HepG2 (cell line): ENCODE measurements at regions not wholly inside any gene's neighbourhood (a gene's known extent, or its start where the extent isn't known, plus 50 kb on each side); places are given as distances from the start of the nearest gene placed in this dataset.

ENCODE experiments used
- ATAC-seq: fragments of 200-7000 bp; cut with Tn5 transposase; 3 replicates; pipeline ENCODE4 v1.9.1; 2020; ENCODE audit warnings: mild to moderate bottlenecking, moderate library complexity
- BruUV-seq: library from RNA; stranded (reverse); fragments of 400-500 nt; replicated peaks from 2 replicates; lab custom pipeline; 2021; lab: Mats Ljungman, UMichigan
- CTCF ChIA-PET: fragments of 300-600 bp; formaldehyde crosslinking; extraction: SDS; loops from one replicate; lab custom pipeline; 2021; ENCODE audit warnings: low total read pairs, inconsistent platforms, low intra/inter-chr PET ratio; lab: Yijun Ruan, JAX
- POLR2A ChIA-PET: fragments of 350-600 bp; sonication (Branson Sonifier 250); formaldehyde crosslinking; loops from one replicate; lab custom pipeline; 2020; ENCODE audit warnings: antibody characterized with exemption, inconsistent platforms; lab: Yijun Ruan, JAX
- DNase-seq: peaks from one replicate; pipeline ENCODE4 v3.0.0-alpha.2; 2015; ENCODE audit warnings: low spot score
- FAIRE-seq: peaks from 3 replicates; lab custom pipeline; 2011; peaks lifted over from hg19 to GRCh38; lab: Jason Lieb, UNC
- H2AFZ ChIP-seq: one replicate; pipeline ENCODE4 v1.6.1; 2011; ENCODE audit warnings: low read length, inconsistent platforms
- H3K27ac ChIP-seq: fragments of 300-600 bp; 3 replicates; pipeline ENCODE4 v1.8.0; 2011; ENCODE audit warnings: mixed run types, mild to moderate bottlenecking, mixed read lengths, low read length, inconsistent platforms; ENCODE audit not compliant: insufficient read depth; ENCODE audit errors: extremely low read length
- H3K27me3 ChIP-seq, 2 experiments: fragments of 200-600 bp in 1 of 2; 2 replicates in 1 of 2; 3 replicates in 1 of 2; pipeline versions ENCODE4 v1.6.0 to v1.8.0; 2011; ENCODE audit warnings: low read length in 2 of 2, mild to moderate bottlenecking in 2 of 2, moderate library complexity in 2 of 2, inconsistent platforms in 1 of 2; ENCODE audit not compliant: insufficient read depth in 2 of 2, control insufficient read depth in 1 of 2
- H3K36me3 ChIP-seq, 2 experiments: fragments of 200-600 bp in 1 of 2; replicated peaks in 1 of 2; 2 replicates in 1 of 2; 3 replicates in 1 of 2; pipeline versions ENCODE4 v1.5.1 to v1.8.0; 2011; ENCODE audit warnings: low read length in 2 of 2, inconsistent platforms in 1 of 2; ENCODE audit not compliant: insufficient read depth in 2 of 2, control insufficient read depth in 1 of 2
- H3K4me1 ChIP-seq: 2 replicates; pipeline ENCODE4 v1.5.1; 2012; ENCODE audit warnings: low read length, inconsistent platforms; ENCODE audit not compliant: insufficient read depth
- H3K4me2 ChIP-seq: 2 replicates; pipeline ENCODE4 v1.6.0; 2011; ENCODE audit warnings: low read depth, low read length, inconsistent platforms
- H3K4me3 ChIP-seq, 3 experiments: fragments of 200-600 bp in 1 of 3; sonication (generic), shearing (Covaris generic) in 1 of 3; replicated peaks in 1 of 3; 2 replicates each; pipeline ENCODE4 v1.5.1; 2011 to 2016; ENCODE audit warnings: low read length in 3 of 3, inconsistent platforms in 2 of 3, low read depth in 2 of 3, mild to moderate bottlenecking in 2 of 3, control low read depth in 1 of 3, mixed read lengths in 1 of 3; ENCODE audit not compliant: insufficient read depth in 1 of 3
- H3K79me2 ChIP-seq: one replicate; pipeline ENCODE4 v1.6.1; 2011; ENCODE audit warnings: low read length, inconsistent platforms; ENCODE audit not compliant: insufficient read depth
- H3K9ac ChIP-seq: 2 replicates; pipeline ENCODE4 v1.6.0; 2011; ENCODE audit warnings: mild to moderate bottlenecking, low read depth, low read length, inconsistent platforms; ENCODE audit not compliant: insufficient read depth
- H3K9me3 ChIP-seq: 2 replicates; pipeline ENCODE4 v1.5.1; 2012; ENCODE audit warnings: mild to moderate bottlenecking, low read length
- H4K20me1 ChIP-seq: 2 replicates; pipeline ENCODE4 v1.6.0; 2011; ENCODE audit warnings: inconsistent platforms, mild to moderate bottlenecking, low read length, moderate library complexity; ENCODE audit not compliant: insufficient read depth
- HDAC6 ChIP-seq: fragments of 200-600 bp; sonication (generic); IDR thresholded peaks from 2 replicates; pipeline ENCODE4 v1.7.0; 2017; ENCODE audit warnings: mild to moderate bottlenecking, antibody characterized with exemption, low read length, low read depth
- HOXA5 ChIP-seq: sonication (generic); formaldehyde crosslinking; IDR thresholded peaks from 2 replicates; pipeline ENCODE4 v1.4.0; 2020; ENCODE audit warnings: missing genetic modification reagents
- KDM4B ChIP-seq: sonication (generic); formaldehyde crosslinking; IDR thresholded peaks from 2 replicates; pipeline ENCODE4 v1.4.0; 2020; ENCODE audit warnings: missing genetic modification reagents
- MATR3 ChIP-seq: sonication (generic); formaldehyde crosslinking; IDR thresholded peaks from 2 replicates; pipeline ENCODE4 v1.4.0; 2020; ENCODE audit warnings: missing genetic modification reagents
- MAZ ChIP-seq, 2 experiments: sonication (generic) in 1 of 2; formaldehyde crosslinking in 1 of 2; IDR thresholded peaks; 2 replicates each; pipeline versions ENCODE4 v1.5.0 to v1.6.1; 2012 to 2020; ENCODE audit warnings: low read depth in 2 of 2, mild to moderate bottlenecking in 2 of 2, borderline replicate concordance in 1 of 2, improper control_type of control experiment in 1 of 2, low read length in 1 of 2, missing genetic modification reagents in 1 of 2, moderate library complexity in 1 of 2
- MXI1 ChIP-seq: IDR thresholded peaks from 3 replicates; pipeline ENCODE4 v1.6.1; 2012; ENCODE audit warnings: low read depth, low read length, inconsistent platforms, borderline replicate concordance
- NFE2L1 ChIP-seq: sonication (generic); formaldehyde crosslinking; IDR thresholded peaks from 2 replicates; pipeline ENCODE4 v1.4.0; 2020; ENCODE audit warnings: missing genetic modification reagents, mild to moderate bottlenecking, borderline replicate concordance
- POLR2AphosphoS2 ChIP-seq: IDR thresholded peaks from 2 replicates; pipeline ENCODE4 v1.6.1; 2011; ENCODE audit warnings: low read depth, low read length, improper control_type of control experiment
- STAG1 ChIP-seq: sonication (generic); formaldehyde crosslinking; IDR thresholded peaks from 2 replicates; pipeline ENCODE4 v1.4.0; 2020; ENCODE audit warnings: missing genetic modification reagents
- ZFP82 ChIP-seq: sonication (generic); formaldehyde crosslinking; IDR thresholded peaks from 2 replicates; pipeline ENCODE4 v1.5.1; 2020; ENCODE audit warnings: mild to moderate bottlenecking, missing genetic modification reagents, borderline replicate concordance
- ZFX ChIP-seq: sonication (generic); formaldehyde crosslinking; IDR thresholded peaks from 2 replicates; pipeline ENCODE4 v1.4.0; 2020; ENCODE audit warnings: mild to moderate bottlenecking, low read depth, missing genetic modification reagents, moderate library complexity
- ZNF180 ChIP-seq: sonication (generic); formaldehyde crosslinking; IDR thresholded peaks from 2 replicates; pipeline ENCODE4 v1.4.0; 2020; ENCODE audit warnings: low read depth, missing genetic modification reagents, borderline replicate concordance
- ZNF263 ChIP-seq: sonication (generic); formaldehyde crosslinking; IDR thresholded peaks from 2 replicates; pipeline ENCODE4 v1.4.0; 2020; ENCODE audit warnings: missing genetic modification reagents
- ZNF776 ChIP-seq: sonication (generic); formaldehyde crosslinking; IDR thresholded peaks from 2 replicates; pipeline ENCODE4 v1.4.0; 2020; ENCODE audit warnings: mild to moderate bottlenecking, missing genetic modification reagents
- WGBS: methylation state at CpG from one replicate; pipeline ENCODE4 v1.1.6; 2017; ENCODE audit warnings: low lambda C conversion rate; 5-methylcytosine and 5-hydroxymethylcytosine counted together
- in situ Hi-C: cut with HindIII; loops from 2 replicates; pipeline ENCODE4 v1.10.0; 2017; ENCODE audit warnings: low pct_unique_long_range_greater_than_20kb; ENCODE audit not compliant: extremely low pct_ligation_motif_present
- intact Hi-C: fragments of 100-400 bp; cut with micrococcal nuclease; formaldehyde crosslinking; loops from one replicate; pipeline ENCODE4 v1.10.0; 2022; ENCODE audit not compliant: unreplicated experiment
- TF ChIP-seq, protein P1 (sequence below): sonication (generic); formaldehyde crosslinking; conservative IDR thresholded peaks from 2 replicates; pipeline ENCODE4 v1.4.0; 2020; ENCODE audit warnings: mild to moderate bottlenecking, missing genetic modification reagents, moderate library complexity
- TF ChIP-seq, protein P2 (sequence below): sonication (generic); formaldehyde crosslinking; IDR thresholded peaks from 2 replicates; pipeline ENCODE4 v1.8.1; 2023; ENCODE audit warnings: mild to moderate bottlenecking, missing genetic modification reagents
- TF ChIP-seq, protein P3 (sequence below): sonication (generic); formaldehyde crosslinking; conservative IDR thresholded peaks from 2 replicates; pipeline ENCODE4 v1.4.0; 2020; ENCODE audit warnings: missing genetic modification reagents

DNA sequence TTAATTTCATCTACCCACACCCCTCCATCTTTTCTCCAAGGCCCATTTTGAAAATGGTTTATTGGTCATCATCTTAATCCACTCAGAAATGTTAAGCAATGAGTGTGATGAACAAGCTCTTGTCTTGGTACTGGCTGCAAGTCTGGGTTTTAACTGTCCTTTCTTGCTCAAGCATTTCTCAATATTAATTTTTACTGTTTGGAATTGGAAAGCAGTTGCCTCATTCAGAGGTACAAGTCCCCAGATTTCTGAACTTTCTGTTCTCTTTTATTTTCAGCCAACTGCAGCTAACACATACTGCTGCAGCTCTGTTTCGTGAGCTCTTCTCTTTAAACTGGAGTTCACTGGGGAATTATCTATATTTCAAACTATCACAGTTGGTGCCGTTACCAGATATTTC lies 99.4 kb upstream of the TEX51 start (continued):
- TF ChIP-seq, protein P1, sequence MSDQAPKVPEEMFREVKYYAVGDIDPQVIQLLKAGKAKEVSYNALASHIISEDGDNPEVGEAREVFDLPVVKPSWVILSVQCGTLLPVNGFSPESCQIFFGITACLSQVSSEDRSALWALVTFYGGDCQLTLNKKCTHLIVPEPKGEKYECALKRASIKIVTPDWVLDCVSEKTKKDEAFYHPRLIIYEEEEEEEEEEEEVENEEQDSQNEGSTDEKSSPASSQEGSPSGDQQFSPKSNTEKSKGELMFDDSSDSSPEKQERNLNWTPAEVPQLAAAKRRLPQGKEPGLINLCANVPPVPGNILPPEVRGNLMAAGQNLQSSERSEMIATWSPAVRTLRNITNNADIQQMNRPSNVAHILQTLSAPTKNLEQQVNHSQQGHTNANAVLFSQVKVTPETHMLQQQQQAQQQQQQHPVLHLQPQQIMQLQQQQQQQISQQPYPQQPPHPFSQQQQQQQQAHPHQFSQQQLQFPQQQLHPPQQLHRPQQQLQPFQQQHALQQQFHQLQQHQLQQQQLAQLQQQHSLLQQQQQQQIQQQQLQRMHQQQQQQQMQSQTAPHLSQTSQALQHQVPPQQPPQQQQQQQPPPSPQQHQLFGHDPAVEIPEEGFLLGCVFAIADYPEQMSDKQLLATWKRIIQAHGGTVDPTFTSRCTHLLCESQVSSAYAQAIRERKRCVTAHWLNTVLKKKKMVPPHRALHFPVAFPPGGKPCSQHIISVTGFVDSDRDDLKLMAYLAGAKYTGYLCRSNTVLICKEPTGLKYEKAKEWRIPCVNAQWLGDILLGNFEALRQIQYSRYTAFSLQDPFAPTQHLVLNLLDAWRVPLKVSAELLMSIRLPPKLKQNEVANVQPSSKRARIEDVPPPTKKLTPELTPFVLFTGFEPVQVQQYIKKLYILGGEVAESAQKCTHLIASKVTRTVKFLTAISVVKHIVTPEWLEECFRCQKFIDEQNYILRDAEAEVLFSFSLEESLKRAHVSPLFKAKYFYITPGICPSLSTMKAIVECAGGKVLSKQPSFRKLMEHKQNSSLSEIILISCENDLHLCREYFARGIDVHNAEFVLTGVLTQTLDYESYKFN (CRISPR knock-in tag), result no peak
- TF ChIP-seq ZFP82 (CRISPR knock-in tag) (no peak), KDM4B (CRISPR knock-in tag) (no peak), MXI1 (no peak), ZNF776 (CRISPR knock-in tag) (no peak), ZNF180 (CRISPR knock-in tag) (no peak)
- TF ChIP-seq, protein P2, sequence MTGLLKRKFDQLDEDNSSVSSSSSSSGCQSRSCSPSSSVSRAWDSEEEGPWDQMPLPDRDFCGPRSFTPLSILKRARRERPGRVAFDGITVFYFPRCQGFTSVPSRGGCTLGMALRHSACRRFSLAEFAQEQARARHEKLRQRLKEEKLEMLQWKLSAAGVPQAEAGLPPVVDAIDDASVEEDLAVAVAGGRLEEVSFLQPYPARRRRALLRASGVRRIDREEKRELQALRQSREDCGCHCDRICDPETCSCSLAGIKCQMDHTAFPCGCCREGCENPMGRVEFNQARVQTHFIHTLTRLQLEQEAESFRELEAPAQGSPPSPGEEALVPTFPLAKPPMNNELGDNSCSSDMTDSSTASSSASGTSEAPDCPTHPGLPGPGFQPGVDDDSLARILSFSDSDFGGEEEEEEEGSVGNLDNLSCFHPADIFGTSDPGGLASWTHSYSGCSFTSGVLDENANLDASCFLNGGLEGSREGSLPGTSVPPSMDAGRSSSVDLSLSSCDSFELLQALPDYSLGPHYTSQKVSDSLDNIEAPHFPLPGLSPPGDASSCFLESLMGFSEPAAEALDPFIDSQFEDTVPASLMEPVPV (CRISPR knock-in tag), result no peak

DNA sequence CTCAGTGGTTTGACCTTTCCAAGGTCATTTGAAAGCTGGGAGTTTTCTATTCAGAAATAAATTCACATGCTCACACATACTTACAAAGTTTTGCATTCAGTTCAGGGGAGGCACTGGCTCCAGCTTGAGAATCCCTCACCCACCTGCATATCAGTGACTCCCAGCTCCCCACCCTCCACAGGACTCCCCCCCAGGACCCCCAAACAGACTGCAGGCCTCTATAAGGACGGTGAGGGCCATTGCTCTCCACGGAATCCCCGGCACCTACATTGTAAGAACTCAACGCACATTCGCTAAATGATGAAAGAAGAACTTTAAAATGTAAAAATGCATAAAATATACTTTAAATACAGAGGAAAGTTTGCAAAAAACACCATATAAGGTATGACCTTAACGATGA lies 97.2 kb upstream of the TEX51 start:
- Histone ChIP-seq H3K4me3 (no peak overlapping the region), H3K27me3 (peaks cover 2 to 52% of the 10 kb centered on the region in 2 experiments; a peak in 3 of 5 replicates), H3K9ac (no peak overlapping the region), H3K79me2 (no peaks in the 10 kb centered on the region), H3K4me2 (no peak overlapping the region), H3K36me3 (no peaks in the 10 kb centered on the region), H4K20me1 (no peaks in the 10 kb centered on the region; the same call in 1 of the 2 replicates), H2AFZ (no peak overlapping the region), H3K9me3 (no peaks in the 10 kb centered on the region), H3K4me1 (no peaks in the 10 kb centered on the region), H3K27ac (no peak overlapping the region)
- FAIRE-seq (no peak), ATAC-seq (no peak), DNase-seq (no peak)
- ChIA-PET CTCF (no interaction called here), POLR2A (no interaction called here)
- no TSS peak for BruUV-seq
- intact Hi-C loops, result no loop called here
- 31% methylated on average over 6 of the region's 6 CpGs for WGBS
- in situ Hi-C loops, result no loop called here
- TF ChIP-seq HDAC6, result no peak
- TF ChIP-seq, protein P3, sequence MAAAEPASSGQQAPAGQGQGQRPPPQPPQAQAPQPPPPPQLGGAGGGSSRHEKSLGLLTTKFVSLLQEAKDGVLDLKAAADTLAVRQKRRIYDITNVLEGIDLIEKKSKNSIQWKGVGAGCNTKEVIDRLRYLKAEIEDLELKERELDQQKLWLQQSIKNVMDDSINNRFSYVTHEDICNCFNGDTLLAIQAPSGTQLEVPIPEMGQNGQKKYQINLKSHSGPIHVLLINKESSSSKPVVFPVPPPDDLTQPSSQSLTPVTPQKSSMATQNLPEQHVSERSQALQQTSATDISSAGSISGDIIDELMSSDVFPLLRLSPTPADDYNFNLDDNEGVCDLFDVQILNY (CRISPR knock-in tag), result no peak
- TF ChIP-seq MATR3 (CRISPR knock-in tag), result no peak
- TF ChIP-seq STAG1, result no peak
- no peak for TF ChIP-seq HOXA5
- TF ChIP-seq MAZ (IDR thresholded peaks at IDR 0.05; ENCODE audit: borderline replicate concordance, low read depth, low read length), result no peak
- TF ChIP-seq MAZ (CRISPR knock-in tag; IDR thresholded peaks at IDR 0.05; ENCODE audit: low read depth), result no peak
- TF ChIP-seq ZNF263 (CRISPR knock-in tag), result no peak
- no peak for TF ChIP-seq ZFX (CRISPR knock-in tag)
- TF ChIP-seq POLR2AphosphoS2, result no peak
- no peak for TF ChIP-seq NFE2L1 (CRISPR knock-in tag)
